ENCODE measurements at regions not wholly inside any gene's neighbourhood (a gene's known extent, or its start where the extent isn't known, plus 50 kb on each side); places are given as distances from the start of the nearest gene placed in this dataset.

DNA sequence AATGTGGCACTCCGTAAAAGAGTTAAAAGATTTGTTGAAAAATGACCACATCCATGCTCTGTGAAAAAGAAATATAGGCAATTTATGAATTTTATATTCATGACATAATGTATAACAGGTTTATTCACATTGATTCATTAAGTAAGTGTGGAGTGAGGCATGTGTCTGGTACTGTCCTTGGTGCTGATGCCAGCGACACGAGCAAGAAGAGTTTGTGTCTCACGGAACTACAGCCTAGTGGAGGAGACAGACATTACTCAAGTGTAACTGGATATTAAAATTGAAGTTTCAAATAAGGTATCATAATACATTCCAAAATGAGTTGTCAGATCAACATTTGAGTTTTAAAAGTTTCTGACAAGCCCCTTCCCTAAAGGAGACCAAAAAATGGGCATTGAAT, 122.7 kb upstream of the PRNP start:
- TF ChIP-seq, protein P1, sequence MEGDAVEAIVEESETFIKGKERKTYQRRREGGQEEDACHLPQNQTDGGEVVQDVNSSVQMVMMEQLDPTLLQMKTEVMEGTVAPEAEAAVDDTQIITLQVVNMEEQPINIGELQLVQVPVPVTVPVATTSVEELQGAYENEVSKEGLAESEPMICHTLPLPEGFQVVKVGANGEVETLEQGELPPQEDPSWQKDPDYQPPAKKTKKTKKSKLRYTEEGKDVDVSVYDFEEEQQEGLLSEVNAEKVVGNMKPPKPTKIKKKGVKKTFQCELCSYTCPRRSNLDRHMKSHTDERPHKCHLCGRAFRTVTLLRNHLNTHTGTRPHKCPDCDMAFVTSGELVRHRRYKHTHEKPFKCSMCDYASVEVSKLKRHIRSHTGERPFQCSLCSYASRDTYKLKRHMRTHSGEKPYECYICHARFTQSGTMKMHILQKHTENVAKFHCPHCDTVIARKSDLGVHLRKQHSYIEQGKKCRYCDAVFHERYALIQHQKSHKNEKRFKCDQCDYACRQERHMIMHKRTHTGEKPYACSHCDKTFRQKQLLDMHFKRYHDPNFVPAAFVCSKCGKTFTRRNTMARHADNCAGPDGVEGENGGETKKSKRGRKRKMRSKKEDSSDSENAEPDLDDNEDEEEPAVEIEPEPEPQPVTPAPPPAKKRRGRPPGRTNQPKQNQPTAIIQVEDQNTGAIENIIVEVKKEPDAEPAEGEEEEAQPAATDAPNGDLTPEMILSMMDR (IDR thresholded peaks at IDR 0.05): no peak
- TF ChIP-seq POLR2A (IDR thresholded peaks at IDR 0.05): no peak
